Subcutaneous abdominal adipose tissue (tissue), 5 donors: ENCODE measurements at regions not wholly inside any gene's neighbourhood (a gene's known extent, or its start where the extent isn't known, plus 50 kb on each side); places are given as distances from the start of the nearest gene placed in this dataset.

Experiments used
- H3K27ac ChIP-seq: one replicate; pipeline ENCODE4 v1.7.0; 2013; ENCODE audit warnings: low read depth, mild to moderate bottlenecking, inconsistent platforms, low read length, moderate library complexity
- H3K27me3 ChIP-seq, 5 donors: one replicate each; pipeline ENCODE4 v1.7.0; 2013; ENCODE audit warnings: low read length in 5 of 5, inconsistent platforms in 1 of 5; ENCODE audit not compliant: control insufficient read depth in 5 of 5, insufficient read depth in 4 of 5
- H3K36me3 ChIP-seq, 5 donors: one replicate each; pipeline ENCODE4 v1.7.0; 2013; ENCODE audit warnings: low read length in 5 of 5; ENCODE audit not compliant: control insufficient read depth in 5 of 5, insufficient read depth in 5 of 5
- H3K4me1 ChIP-seq, 5 donors: one replicate each; pipeline ENCODE4 v1.7.0; 2013; ENCODE audit warnings: low read length in 5 of 5, mild to moderate bottlenecking in 3 of 5, moderate library complexity in 1 of 5; ENCODE audit not compliant: control insufficient read depth in 5 of 5, insufficient read depth in 5 of 5
- H3K4me3 ChIP-seq, 5 donors: one replicate each; pipeline ENCODE4 v1.7.0; 2013; ENCODE audit warnings: low read length in 5 of 5, low read depth in 1 of 5
- H3K9ac ChIP-seq, 5 donors: one replicate each; pipeline ENCODE4 v1.7.0; 2013; ENCODE audit warnings: low read length in 5 of 5, mild to moderate bottlenecking in 4 of 5, moderate library complexity in 3 of 5
- H3K9me3 ChIP-seq, 5 donors: one replicate each; pipeline ENCODE4 v1.7.0; 2013; ENCODE audit warnings: low read length in 5 of 5; ENCODE audit not compliant: control insufficient read depth in 5 of 5
- donor health status: healthy.
- donor health status: healthy.
- donor health status: healthy.
- donor health status: healthy.
- donor health status: healthy.

- Histone ChIP-seq H3K36me3 (no peaks in the 10 kb centered on the region), H3K27ac (no peak overlapping the region), H3K4me3 (no peak overlapping the region), H3K9ac (no peak overlapping the region), H3K9me3 (peaks cover 0 to 4% (median 0%) of the 10 kb centered on the region in 5 donors), H3K27me3 (peaks cover 0 to 3% (median 2%) of the 10 kb centered on the region in 5 donors), H3K4me1 (peaks cover 0 to 8% (median 0%) of the 10 kb centered on the region in 5 donors)
Observed at GRCh38 chrX:20373063-20373462, 106.4 kb upstream of the RPS6KA3 start.

GRCh38 chrX:20372533-20372932 is 105.8 kb upstream of the RPS6KA3 start:
- no peak overlapping the region for H3K27ac ChIP-seq
- no peak overlapping the region for H3K4me3 ChIP-seq
- peaks cover 0 to 8% (median 0%) of the 10 kb centered on the region in 5 donors for H3K4me1 ChIP-seq
- H3K36me3 ChIP-seq, result no peaks in the 10 kb centered on the region
- H3K27me3 ChIP-seq, result peaks cover 0 to 3% (median 2%) of the 10 kb centered on the region in 5 donors
- peaks cover 0 to 4% (median 0%) of the 10 kb centered on the region in 5 donors for H3K9me3 ChIP-seq
- H3K9ac ChIP-seq, result no peak overlapping the region

GRCh38 chrX:20369468-20369867 is 102.8 kb upstream of the RPS6KA3 start:
- Histone ChIP-seq H3K36me3 (no peaks in the 10 kb centered on the region), H3K4me3 (no peak overlapping the region), H3K9me3 (peaks cover 0 to 4% (median 0%) of the 10 kb centered on the region in 5 donors), H3K27ac (no peak overlapping the region), H3K4me1 (peaks cover 0 to 6% (median 0%) of the 10 kb centered on the region in 5 donors), H3K9ac (no peak overlapping the region), H3K27me3 (peaks cover 0 to 3% (median 2%) of the 10 kb centered on the region in 5 donors)

GRCh38 chrX:20364238-20364637 is 97.5 kb upstream of the RPS6KA3 start:
- peaks cover 0 to 22% (median 12%) of the 10 kb centered on the region in 5 donors for H3K4me1 ChIP-seq
- no peaks in the 10 kb centered on the region for H3K36me3 ChIP-seq
- H3K27me3 ChIP-seq, result peaks cover 0 to 2% (median 0%) of the 10 kb centered on the region in 5 donors
- H3K4me3 ChIP-seq, result no peak overlapping the region
- H3K27ac ChIP-seq, result no peak overlapping the region
- H3K9ac ChIP-seq, result no peak overlapping the region
- no peaks in the 10 kb centered on the region for H3K9me3 ChIP-seq

GRCh38 chrX:20363275-20363674 is 96.6 kb upstream of the RPS6KA3 start:
- peaks cover 0 to 22% (median 12%) of the 10 kb centered on the region in 5 donors for H3K4me1 ChIP-seq
- H3K9me3 ChIP-seq, result no peaks in the 10 kb centered on the region
- H3K4me3 ChIP-seq, result peak overlapping the region in 1 of 5 donors; percentile 35
- peak overlapping the region; percentile 73 for H3K27ac ChIP-seq
- H3K9ac ChIP-seq, result no peak overlapping the region
- H3K36me3 ChIP-seq, result no peaks in the 10 kb centered on the region
- H3K27me3 ChIP-seq, result peaks cover 0 to 2% (median 0%) of the 10 kb centered on the region in 5 donors

- Histone ChIP-seq H3K27ac (peak overlapping the region; percentile 73), H3K9me3 (no peaks in the 10 kb centered on the region), H3K4me1 (peaks cover 0 to 22% (median 12%) of the 10 kb centered on the region in 5 donors), H3K27me3 (peaks cover 0 to 2% (median 0%) of the 10 kb centered on the region in 5 donors), H3K36me3 (no peaks in the 10 kb centered on the region), H3K9ac (no peak overlapping the region), H3K4me3 (peak overlapping the region in 1 of 5 donors; percentile 35)
Observed at GRCh38 chrX:20362268-20363267, 95.9 kb upstream of the RPS6KA3 start.

- Histone ChIP-seq H3K27me3 (peaks cover 0 to 5% (median 0%) of the 10 kb centered on the region in 5 donors), H3K9me3 (no peaks in the 10 kb centered on the region), H3K9ac (no peak overlapping the region), H3K27ac (peak overlapping the region; percentile 73), H3K36me3 (no peaks in the 10 kb centered on the region), H3K4me3 (no peak overlapping the region), H3K4me1 (peaks cover 0 to 22% (median 12%) of the 10 kb centered on the region in 5 donors)
Observed at GRCh38 chrX:20361890-20362262, 95.2 kb upstream of the RPS6KA3 start.

- no peak overlapping the region for H3K4me3 ChIP-seq
- no peaks in the 10 kb centered on the region for H3K36me3 ChIP-seq
- H3K27me3 ChIP-seq, result peaks cover 0 to 7% (median 0%) of the 10 kb centered on the region in 5 donors
- H3K9me3 ChIP-seq, result no peaks in the 10 kb centered on the region
- peak overlapping the region; percentile 47 for H3K27ac ChIP-seq
- no peak overlapping the region for H3K9ac ChIP-seq
- H3K4me1 ChIP-seq, result peaks cover 0 to 22% (median 12%) of the 10 kb centered on the region in 5 donors
Observed at GRCh38 chrX:20361081-20361889, 94.6 kb upstream of the RPS6KA3 start.

- Histone ChIP-seq H3K27ac (no peak overlapping the region), H3K36me3 (no peaks in the 10 kb centered on the region), H3K9me3 (no peaks in the 10 kb centered on the region), H3K4me3 (no peak overlapping the region), H3K9ac (no peak overlapping the region), H3K4me1 (peaks cover 0 to 3% (median 0%) of the 10 kb centered on the region in 5 donors), H3K27me3 (peaks cover 0 to 7% (median 0%) of the 10 kb centered on the region in 5 donors)
Observed at GRCh38 chrX:20355187-20355586, 88.5 kb upstream of the RPS6KA3 start.
